CD4-positive, alpha-beta T cell (primary cell): ENCODE measurements at regions not wholly inside any gene's neighbourhood (a gene's known extent, or its start where the extent isn't known, plus 50 kb on each side); places are given as distances from the start of the nearest gene placed in this dataset.

Experiments
- ATAC-seq: fragments of 200-7000 bp; cut with Tn5 transposase; one replicate; pipeline ENCODE4 v1.10.0; 2022; ENCODE audit warnings: mild to moderate bottlenecking; ENCODE audit not compliant: poor library complexity
- CTCF ChIA-PET: fragments of 350-600 bp; sonication (Branson Sonifier 250); formaldehyde crosslinking; loops from one replicate; lab custom pipeline; 2021; ENCODE audit warnings: antibody characterized with exemption, inconsistent platforms; lab: Charles Lee
- POLR2A ChIA-PET: fragments of 350-600 bp; sonication (Branson Sonifier 250); formaldehyde crosslinking; loops from one replicate; lab custom pipeline; 2021; ENCODE audit warnings: antibody characterized with exemption, inconsistent platforms; lab: Charles Lee
- DNase-seq, 14 experiments: peaks; one replicate each; pipeline ENCODE4 v3.0.0-alpha.2; 2013 to 2020; ENCODE audit warnings: mixed read lengths in 2 of 14
- H3K27ac ChIP-seq, 2 donors: one replicate each; pipeline versions ENCODE4 v1.5.1 to v1.7.0; 2013; ENCODE audit warnings: low read length in 2 of 2, low read depth in 1 of 2, mild to moderate bottlenecking in 1 of 2
- H3K27me3 ChIP-seq, 2 experiments: 1 replicate in 1 of 2; 2 replicates in 1 of 2; pipeline versions ENCODE4 v1.6.1 to v1.7.0; 2013; ENCODE audit warnings: low read length in 2 of 2, control low read depth in 1 of 2, mild to moderate bottlenecking in 1 of 2, moderate library complexity in 1 of 2; ENCODE audit not compliant: insufficient read depth in 2 of 2, control insufficient read depth in 1 of 2
- H3K36me3 ChIP-seq: one replicate; pipeline ENCODE4 v1.6.1; 2013; ENCODE audit warnings: low read length, control low read depth; ENCODE audit not compliant: insufficient read depth
- H3K4me1 ChIP-seq: one replicate; pipeline ENCODE4 v1.6.1; 2013; ENCODE audit warnings: low read length, control low read depth; ENCODE audit not compliant: insufficient read depth
- H3K4me3 ChIP-seq: one replicate; pipeline ENCODE4 v1.5.1; 2013; ENCODE audit warnings: mild to moderate bottlenecking, low read length, moderate library complexity
- H3K9me3 ChIP-seq, 2 experiments: 1 replicate in 1 of 2; 2 replicates in 1 of 2; pipeline versions ENCODE4 v1.6.1 to v1.7.0; 2013; ENCODE audit warnings: low read length in 2 of 2, mild to moderate bottlenecking in 2 of 2, control low read depth in 1 of 2, moderate library complexity in 1 of 2; ENCODE audit not compliant: control insufficient read depth in 1 of 2, insufficient read depth in 1 of 2
- H3K27ac Mint-ChIP-seq: one replicate; pipeline ENCODE4 v1.8.0; 2020; ENCODE audit warnings: mixed read lengths
- H3K27me3 Mint-ChIP-seq: one replicate; pipeline ENCODE4 v1.8.0; 2021; ENCODE audit warnings: mixed read lengths
- H3K36me3 Mint-ChIP-seq: one replicate; pipeline ENCODE4 v1.8.0; 2021; ENCODE audit warnings: low read depth, mixed read lengths
- H3K4me1 Mint-ChIP-seq: one replicate; pipeline ENCODE4 v1.8.0; 2021; ENCODE audit warnings: low read depth, mixed read lengths
- H3K4me3 Mint-ChIP-seq: one replicate; pipeline ENCODE4 v1.8.0; 2020; ENCODE audit warnings: mild to moderate bottlenecking, mixed read lengths
- H3K9me3 Mint-ChIP-seq: one replicate; pipeline ENCODE4 v1.8.0; 2020; ENCODE audit warnings: mixed read lengths
- CTCF ChIP-seq: fragments of 200-600 bp; IDR thresholded peaks from one replicate; pipeline ENCODE4 v1.8.0; 2022; ENCODE audit warnings: antibody characterized with exemption, mild to moderate bottlenecking
- intact Hi-C, 2 experiments: fragments of 100-400 bp; cut with DNase I in 1 of 2; cut with micrococcal nuclease in 1 of 2; formaldehyde crosslinking; loops; one replicate each; pipeline versions ENCODE4 v1.15.1 to v1.9.0; 2023 to 2025; cut with DNase I, micrococcal nuclease

GRCh38 chr18:41719808-41720207 is 235.2 kb upstream of the PIK3C3 start:
- Mint-ChIP-seq H3K9me3 (no peaks in the 10 kb centered on the region), H3K27ac (no peak overlapping the region), H3K4me1 (no peaks in the 10 kb centered on the region), H3K4me3 (no peak overlapping the region), H3K27me3 (no peaks in the 10 kb centered on the region), H3K36me3 (no peaks in the 10 kb centered on the region)
- ATAC-seq (no peak), DNase-seq (no peak)
- Histone ChIP-seq H3K4me3 (no peak overlapping the region), H3K36me3 (no peaks in the 10 kb centered on the region), H3K27ac (no peak overlapping the region), H3K4me1 (no peaks in the 10 kb centered on the region), H3K27me3 (no peaks in the 10 kb centered on the region), H3K9me3 (no peaks in the 10 kb centered on the region)
- intact Hi-C loops: no loop called here
- CTCF ChIA-PET: no interaction called here
- no peak for TF ChIP-seq CTCF
- POLR2A ChIA-PET: no interaction called here

GRCh38 chr18:41714872-41715271 is 240.2 kb upstream of the PIK3C3 start:
- no peaks in the 10 kb centered on the region for H3K9me3 ChIP-seq
- Mint-ChIP-seq H3K4me1 (no peaks in the 10 kb centered on the region), H3K36me3 (no peaks in the 10 kb centered on the region), H3K4me3 (no peak overlapping the region), H3K27me3 (no peaks in the 10 kb centered on the region), H3K27ac (no peak overlapping the region), H3K9me3 (no peaks in the 10 kb centered on the region)
- TF ChIP-seq CTCF: no peak
- no peaks in the 10 kb centered on the region for H3K27me3 ChIP-seq
- intact Hi-C loops: no loop called here
- no peaks in the 10 kb centered on the region for H3K36me3 ChIP-seq
- ChIA-PET CTCF (interaction anchor here (0.9 kb wide), 1 partner anchor 9 kb away, joined by 3 read pairs; no protein-coding TSS in a partner anchor), POLR2A (no interaction called here)
- ATAC-seq (no peak), DNase-seq (no peak)
- H3K27ac ChIP-seq: no peak overlapping the region
- H3K4me3 ChIP-seq: no peak overlapping the region
- H3K4me1 ChIP-seq: no peaks in the 10 kb centered on the region

GRCh38 chr18:41713969-41714825 is 240.8 kb upstream of the PIK3C3 start:
- Histone ChIP-seq H3K4me1 (no peaks in the 10 kb centered on the region), H3K9me3 (no peaks in the 10 kb centered on the region), H3K36me3 (no peaks in the 10 kb centered on the region), H3K27me3 (no peaks in the 10 kb centered on the region), H3K27ac (no peak overlapping the region), H3K4me3 (no peak overlapping the region)
- no peak for TF ChIP-seq CTCF
- Mint-ChIP-seq H3K27me3 (no peaks in the 10 kb centered on the region), H3K9me3 (no peaks in the 10 kb centered on the region), H3K36me3 (no peaks in the 10 kb centered on the region), H3K4me3 (no peak overlapping the region), H3K27ac (no peak overlapping the region), H3K4me1 (no peaks in the 10 kb centered on the region)
- POLR2A ChIA-PET: no interaction called here
- DNase-seq: no peak
- CTCF ChIA-PET: interaction anchor here (0.9 kb wide), 1 partner anchor 9 kb away, joined by 3 read pairs; no protein-coding TSS in a partner anchor
- ATAC-seq: no peak
- intact Hi-C loops: no loop called here
